HG02763 (cell line): ENCODE measurements at regions not wholly inside any gene's neighbourhood (a gene's known extent, or its start where the extent isn't known, plus 50 kb on each side); places are given as distances from the start of the nearest gene placed in this dataset.
"Not testable (repeated sequence)": the region's sequence is repeated elsewhere in the genome, so short reads cannot be mapped to it uniquely, and the experiment has no call there.

Experiments
- ATAC-seq: cut with Tn5 transposase; IDR thresholded peaks from one replicate; pipeline ENCODE4 v1.9.1; 2021; ENCODE audit warnings: mild to moderate bottlenecking, moderate library complexity; ENCODE audit not compliant: unreplicated experiment

DNA sequence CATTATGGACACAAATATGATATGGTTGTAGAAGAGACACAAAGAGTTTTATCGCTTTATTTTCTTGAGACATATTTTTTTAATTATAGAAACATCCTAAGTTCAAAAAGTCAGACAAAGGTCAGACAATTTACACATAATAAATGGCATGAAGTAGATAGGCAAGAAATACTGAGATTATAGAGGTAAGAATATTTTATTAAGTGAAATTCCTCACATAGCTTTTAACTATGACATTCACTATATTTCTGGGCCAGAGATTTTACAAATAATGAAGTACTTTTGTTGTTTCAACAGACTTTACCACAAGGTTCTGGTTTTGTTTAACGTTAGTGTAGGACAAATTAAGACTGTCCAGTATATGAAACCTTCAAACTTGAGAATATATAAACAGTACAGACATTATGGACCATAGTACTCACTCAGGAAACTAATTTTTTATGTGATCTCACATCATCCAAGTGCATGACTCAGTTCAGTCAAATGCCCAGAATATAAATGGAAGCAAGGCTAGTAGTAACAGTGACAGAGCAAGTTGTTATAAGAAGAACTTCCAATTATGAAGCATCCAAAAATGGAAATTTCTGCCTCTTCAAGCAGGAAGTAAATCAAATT is 394.8 kb downstream of the KCNJ2 start:
- ATAC-seq = no peak

DNA sequence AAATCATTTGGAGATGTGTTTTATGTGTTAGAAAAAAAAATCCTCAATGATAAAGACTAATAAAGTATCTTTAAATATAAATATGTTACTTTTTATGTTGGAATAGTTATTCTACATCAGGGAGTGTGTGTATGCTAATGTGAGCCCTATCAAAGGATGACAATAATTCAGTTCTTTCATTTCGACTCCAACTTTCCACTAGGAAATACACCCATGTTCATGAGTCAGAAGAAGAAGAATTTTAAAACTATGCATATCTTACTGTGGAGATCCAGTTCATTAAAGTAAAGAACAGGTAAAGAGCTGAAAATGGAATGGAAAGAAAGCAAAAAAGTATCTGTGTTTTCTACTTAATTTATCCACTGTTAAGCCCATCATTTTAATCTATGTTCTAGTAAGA is 399.8 kb downstream of the KCNJ2 start:
- no peak for ATAC-seq

DNA sequence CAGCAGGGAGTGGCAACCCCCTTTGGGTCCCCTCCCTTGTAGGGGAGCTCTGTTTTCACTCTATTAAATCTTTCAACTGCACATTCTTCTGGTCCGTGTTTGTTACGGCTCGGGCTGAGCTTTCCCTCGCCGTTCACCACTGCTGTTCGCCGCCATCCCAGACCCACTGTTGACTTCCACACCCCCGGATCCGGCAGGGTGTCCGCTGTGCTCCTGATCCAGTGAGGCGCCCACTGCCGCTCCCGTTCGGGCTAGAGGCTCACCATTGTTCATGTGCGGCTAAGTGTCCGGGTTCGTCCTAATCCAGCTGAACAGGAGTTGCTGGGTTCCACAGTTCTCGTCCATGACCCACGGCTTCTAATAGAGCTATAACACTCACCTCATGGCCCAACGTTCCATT is 408.1 kb downstream of the KCNJ2 start:
- no peak for ATAC-seq

DNA sequence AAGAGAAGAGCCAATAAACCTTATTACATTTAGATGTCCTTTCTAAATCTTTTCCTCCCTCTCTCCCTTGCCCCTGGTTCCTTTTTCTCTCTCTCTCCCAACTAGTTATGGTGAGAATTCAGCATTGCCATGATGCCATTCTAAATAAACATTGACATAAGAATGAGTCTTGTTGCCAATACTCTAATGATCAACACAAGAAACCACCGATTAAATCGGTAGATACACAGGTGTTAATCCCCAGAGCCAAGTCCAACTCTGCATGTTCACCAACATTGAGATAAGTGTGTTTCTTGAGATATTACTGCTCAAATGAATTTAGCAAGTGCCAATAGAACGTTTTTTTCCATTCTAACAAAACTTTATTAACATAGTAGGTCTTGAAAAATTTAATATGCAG is 412.1 kb downstream of the KCNJ2 start:
- no peak for ATAC-seq

DNA sequence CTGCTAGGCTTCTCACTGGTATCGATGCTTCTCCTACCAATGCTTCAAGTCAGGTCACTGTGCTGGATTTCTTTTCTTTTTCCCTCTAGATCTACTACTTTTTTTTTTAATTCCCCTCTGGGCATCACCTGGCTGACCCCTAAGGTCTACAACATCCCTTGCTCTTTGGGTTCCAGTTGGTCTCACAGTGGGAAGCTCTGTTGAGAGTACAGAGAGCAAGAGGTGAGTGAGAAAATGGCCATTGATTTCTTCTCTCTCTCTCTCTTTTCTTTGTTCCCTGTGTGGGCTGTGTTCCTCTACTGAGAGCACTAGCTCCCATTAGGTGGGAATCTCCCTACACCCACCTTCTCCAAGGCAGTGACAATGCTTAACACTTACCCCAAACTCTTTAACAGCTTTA is 413.4 kb downstream of the KCNJ2 start:
- ATAC-seq = no peak

DNA sequence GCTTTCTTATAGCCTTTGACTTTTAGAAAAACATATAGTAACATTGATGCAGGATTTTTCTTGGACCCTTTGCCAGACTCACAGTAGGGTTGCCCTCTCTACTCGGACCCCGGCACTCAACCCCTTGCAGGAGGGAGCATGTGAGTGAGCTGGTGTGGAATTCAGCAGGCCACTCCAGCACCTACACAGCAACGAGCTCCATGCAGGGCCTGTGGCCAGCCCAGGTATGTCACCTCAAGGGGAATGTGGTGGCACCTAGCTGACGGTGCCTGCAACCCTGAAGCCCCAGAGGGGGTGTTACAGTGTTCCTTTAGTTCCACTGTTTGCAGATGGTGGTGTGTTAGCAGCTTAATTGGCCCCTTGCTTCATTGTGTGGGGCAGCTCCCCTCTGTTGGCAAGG is 414.9 kb downstream of the KCNJ2 start:
- no peak for ATAC-seq

DNA sequence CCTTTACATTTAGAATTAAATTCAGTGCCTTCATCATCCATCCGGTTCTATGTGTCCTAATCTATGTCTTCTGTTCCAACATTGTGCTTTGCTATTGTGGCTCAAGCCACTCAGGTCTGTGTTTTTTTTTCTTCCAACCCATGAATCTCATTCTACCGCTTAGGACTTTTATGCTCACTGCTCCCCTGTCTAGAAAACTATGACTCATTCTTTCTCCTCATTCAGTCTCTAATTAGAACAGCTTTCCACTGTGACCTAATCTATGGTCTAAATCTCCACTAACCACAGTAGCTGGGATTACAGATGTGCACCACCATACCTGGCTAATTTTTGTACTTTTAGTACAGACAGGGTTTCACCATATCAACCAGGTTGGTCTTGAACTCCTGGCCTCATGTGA is 418.7 kb downstream of the KCNJ2 start:
- no peak for ATAC-seq

DNA sequence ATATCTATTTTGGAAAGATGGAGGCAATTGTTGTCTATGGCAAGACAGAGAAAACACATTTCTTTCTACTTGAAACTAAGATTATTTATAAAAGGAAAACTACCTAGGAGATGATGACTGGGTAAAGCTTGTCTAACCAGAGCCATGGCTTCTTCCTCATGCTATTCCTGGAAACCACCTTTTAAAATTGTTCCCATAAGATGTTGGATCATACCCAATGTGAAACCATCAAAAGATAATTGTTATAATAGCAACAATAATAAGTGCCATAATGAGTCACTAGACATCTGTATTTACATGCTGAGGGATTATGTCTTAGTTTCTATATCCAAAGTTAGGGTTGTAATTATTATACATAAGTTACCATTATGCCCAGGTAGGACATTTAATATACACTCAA is 428.4 kb downstream of the KCNJ2 start:
- no peak for ATAC-seq

DNA sequence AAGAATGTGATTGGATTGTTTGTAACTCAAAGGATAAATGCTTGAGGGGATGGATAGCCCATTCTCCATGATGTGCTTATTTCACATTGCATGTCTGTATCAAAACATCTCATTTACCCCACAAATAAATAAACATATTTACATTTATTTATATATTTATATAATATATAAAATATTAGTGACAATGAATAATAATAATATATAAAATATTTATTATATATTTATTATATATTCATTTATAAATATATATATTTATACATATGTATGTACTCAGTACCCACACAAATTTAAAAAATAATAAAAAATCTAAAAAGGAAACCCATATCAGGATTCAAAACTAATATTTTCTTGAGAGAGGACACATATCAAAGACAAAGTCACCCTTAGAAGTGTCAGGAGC is 429.9 kb downstream of the KCNJ2 start:
- no peak for ATAC-seq

DNA sequence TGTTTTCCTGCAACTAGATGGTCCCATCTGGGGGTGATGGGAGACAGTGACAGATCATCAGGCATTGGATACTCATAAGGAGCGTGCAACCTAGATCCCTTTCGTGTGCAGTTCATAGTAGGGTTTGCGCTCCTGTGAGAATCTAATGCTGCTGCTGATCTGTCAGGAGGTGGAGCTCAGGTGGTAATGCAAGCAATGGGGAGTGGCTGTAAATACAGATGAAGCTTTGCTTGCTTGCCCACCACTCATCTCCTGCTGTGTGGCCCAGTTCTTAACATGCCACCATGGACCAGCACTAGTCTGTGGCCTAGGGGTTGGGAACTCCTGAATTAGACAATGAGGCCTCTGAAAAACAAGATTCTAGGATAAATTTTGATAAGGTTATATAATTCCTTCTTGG is 430.6 kb downstream of the KCNJ2 start:
- ATAC-seq = not testable (repeated sequence)

DNA sequence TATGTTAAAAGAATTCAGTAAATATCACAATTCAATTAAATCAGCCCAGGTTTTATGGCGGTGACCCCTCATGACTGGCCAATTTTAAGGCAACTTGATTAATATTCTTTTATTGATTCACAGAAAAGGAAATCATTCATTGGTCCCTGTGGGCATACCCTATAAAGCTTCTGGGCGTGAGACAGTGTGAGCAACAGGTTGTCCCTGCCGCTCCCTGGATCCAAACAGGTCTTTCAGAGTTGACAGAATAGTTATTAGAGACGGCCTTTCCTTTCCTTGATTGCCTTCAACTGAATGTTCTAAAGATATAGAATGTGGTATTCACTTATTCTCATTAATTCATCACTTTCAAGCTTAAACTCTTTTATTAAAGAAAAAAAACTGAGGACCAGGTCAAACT is 433.9 kb downstream of the KCNJ2 start:
- no peak for ATAC-seq

DNA sequence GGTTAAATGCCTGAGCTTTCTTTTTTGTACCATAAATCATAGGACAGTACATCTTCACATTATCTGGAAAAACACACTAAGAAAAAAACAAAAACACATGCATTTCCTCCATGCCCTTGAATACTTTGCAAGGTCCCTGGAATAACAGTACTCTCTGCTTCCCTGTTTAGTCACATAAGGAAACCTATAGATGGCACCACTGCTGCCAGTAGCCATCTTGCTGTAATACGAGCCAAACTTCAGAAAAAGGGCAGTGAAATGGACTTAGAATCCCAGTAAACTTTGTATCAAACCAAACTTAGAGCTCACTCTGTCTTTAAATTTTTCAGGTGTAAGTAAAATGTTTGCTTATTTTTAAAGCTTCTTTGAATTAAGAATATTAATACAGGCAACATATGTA is 435.5 kb downstream of the KCNJ2 start:
- ATAC-seq = no peak

DNA sequence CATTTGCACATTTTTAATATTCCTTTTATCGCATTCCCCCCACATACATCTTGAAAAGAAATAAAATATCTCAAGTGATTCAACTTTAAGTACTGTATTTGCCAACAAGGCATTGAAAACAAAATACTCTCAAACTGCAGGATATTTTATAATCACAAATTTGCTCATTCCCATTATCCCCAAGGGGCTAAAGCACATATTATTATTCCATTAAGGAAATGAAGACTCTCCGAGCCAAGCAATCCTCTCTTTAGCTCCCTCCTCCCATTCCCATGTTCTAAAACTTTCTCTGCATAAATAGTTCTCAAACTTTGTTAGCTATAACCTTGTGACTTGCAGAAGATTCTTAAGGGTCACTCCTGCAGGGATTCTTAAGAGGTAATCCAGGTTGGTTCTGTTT is 436.8 kb downstream of the KCNJ2 start:
- no peak for ATAC-seq

DNA sequence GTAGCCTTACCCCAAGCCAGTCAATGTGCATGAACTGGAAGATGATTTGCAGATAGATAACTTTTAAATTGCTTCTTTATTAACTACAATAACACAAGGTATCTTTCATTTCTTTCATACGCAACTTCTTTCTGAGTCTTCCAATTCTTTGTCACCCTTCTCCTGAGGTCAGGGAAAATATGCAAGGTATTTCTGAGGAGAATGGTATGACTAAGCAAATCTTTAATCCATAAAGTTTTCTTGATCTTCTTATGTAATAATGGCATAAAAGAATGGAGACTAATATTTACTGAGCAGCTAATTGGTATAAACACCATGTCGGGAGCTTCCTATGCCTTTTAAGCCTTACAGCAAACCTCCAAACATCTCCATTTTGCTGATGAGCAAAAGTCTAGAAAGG is 438.9 kb downstream of the KCNJ2 start:
- ATAC-seq = no peak

DNA sequence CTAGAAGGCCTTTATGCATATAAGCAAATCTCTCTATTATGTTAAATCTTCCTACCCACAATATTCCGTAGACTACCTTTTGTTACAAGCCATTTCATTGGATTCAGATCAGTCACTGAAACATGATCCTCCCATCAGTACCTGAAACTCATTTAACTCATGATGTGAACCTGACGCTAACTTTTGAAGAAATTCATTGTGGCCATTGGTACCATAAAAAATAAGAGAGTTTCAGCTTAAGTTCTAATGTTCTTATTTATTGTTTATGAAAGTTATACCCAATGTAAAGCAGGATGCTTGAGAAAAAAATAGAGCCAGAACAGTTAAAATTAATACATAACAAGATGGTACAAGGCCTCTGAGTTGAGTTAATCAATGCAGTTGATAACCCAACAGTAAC is 439.6 kb downstream of the KCNJ2 start:
- ATAC-seq = no peak

DNA sequence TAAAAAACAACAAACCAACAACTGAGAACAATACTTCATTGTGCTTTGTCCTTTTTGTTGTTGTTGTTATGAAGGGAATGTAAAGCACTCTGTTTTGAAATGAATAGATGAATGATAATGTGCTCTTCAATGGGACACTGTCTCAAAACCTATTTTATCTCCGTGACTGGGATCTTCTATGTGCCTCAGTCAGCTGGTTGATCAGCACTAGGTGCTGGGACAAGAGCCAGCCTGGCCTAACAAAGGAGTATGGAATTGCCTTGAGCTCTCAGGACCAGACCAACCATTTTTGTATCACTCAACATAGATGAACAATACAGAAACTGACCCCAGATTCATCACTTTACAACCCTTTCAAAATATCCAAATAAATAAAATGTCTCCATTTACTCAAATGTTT is 440.2 kb downstream of the KCNJ2 start:
- no peak for ATAC-seq

DNA sequence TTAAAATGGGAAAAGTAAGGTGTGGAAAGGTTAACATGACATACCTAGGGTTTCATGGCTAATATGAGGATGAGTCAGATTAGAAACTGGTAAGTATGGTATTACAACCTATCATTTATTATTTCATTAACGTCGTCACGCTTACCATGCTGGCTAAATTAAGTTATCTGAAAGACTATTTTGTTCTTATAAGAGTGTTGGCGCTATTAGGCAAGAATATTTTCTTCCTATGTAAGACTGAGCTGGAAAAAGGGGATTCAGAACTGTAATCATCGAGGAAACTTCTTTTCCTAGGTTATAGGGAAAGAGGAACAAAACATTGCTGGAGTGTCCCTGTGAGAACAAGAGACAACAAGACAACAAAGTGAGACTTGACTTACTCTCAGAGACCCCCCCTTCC is 440.8 kb downstream of the KCNJ2 start:
- ATAC-seq = no peak

DNA sequence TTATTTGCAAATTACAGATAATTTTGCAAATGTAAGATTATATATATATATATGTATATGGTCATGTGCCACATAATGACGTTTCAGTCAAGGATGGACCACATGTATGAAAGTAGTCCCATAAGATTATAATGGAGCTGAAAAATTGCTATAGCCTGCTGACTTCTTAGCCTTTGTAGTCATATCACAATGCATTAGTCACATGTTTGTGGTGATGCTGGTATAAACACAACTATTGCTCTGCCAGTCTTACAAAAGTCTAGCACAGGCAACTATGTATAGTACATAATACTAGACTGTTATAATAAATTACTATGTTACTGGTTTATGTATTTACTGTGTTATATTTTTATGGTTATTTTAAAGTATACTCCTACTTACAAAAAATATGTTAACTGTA is 444.3 kb downstream of the KCNJ2 start:
- no peak for ATAC-seq

DNA sequence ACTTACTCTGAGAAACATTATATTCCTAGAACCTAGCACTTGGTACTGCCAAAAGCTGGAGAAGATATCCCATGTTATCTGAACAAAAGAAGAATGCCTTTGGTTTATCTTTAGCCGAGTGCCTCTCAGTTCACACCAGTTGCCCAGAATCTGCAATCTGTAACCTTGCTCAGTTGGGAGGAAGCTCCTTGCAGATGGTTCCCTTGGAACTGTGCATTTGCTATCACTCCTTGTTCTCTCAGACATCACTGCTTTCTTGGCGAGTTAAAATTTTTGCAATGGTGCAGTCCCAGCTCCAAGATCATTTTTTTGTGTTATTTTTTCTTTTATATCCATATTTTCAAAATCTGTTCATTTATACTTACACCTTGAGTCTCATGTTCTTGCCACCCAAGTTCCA is 446.5 kb downstream of the KCNJ2 start:
- no peak for ATAC-seq

DNA sequence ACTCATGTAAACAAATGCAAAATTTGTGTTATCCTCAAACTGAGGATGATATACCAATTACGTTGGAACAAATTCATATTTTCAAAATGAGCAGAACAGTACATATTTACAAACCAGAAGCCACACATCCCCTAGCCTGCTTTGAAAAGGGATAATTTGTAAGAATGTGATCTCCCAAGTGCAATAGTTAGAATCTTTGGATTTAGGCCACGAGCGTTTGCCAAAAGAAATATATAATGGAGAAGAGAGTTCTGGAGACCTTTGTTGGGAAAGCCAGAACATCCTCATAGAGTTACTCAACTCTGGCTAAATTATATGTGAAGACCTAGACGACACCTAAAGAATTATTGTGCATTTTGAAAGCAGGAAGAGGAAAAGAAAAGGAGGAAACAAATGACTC is 449.3 kb downstream of the KCNJ2 start:
- ATAC-seq = no peak

DNA sequence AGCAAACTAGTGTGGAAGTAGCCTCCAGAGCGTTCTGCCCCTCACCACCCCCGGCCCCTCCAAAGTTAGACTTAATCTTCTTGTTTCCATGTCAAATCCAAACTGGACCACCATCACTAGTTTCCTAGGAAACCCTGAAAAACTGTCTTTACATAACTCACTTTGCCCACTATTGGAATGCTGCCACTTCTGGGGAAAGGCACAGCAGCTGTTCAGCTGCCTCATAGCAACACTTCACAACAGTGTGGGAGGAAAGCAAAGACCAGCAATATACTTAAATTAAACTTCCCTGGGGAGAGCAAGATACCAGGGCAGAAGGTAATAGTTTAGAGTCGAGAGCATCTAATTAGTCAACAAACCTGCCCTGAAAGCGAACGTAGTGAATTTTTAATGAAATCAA is 452.2 kb downstream of the KCNJ2 start:
- no peak for ATAC-seq

DNA sequence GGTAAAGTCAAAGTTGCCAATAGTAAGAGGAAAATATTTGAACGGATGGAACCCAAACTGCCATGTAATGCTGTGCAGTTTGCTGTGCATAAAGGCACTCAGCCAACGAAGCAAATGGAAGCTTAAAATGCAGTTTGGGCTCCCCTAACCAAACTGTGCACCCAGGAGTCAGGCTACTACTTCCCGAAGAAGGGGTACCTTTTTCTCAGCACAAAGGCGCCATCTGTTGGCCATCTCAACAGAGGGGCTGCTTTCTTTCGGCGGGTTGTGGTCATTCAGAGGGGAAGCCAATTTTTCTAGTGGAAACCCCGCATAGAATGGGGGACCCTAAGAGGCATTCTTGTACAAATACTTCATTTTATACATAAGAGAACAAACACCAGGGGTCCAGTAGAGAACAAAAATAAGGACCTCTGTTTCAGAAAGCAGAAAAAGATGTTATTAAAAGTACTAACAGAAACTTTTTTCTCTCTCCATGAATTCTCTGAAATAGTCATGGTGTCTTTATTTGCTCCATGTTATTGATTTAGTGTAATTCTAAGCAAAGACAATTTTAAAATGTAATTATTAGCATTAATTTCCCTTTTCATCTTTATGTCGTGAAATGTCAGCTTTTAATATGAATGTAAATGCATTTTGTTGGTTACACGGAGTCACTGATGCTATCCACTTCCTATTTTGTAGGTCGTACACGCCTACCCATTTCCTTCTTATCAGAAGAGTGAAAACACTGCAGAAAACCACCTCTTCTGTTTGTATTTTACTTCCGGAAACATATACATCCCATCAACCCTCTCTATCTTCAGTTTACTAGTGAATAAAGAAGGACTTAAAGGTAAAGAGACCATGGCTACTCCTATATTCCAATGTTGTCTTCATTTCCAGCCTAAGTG is 453.3 kb downstream of the KCNJ2 start:
- ATAC-seq = no peak

DNA sequence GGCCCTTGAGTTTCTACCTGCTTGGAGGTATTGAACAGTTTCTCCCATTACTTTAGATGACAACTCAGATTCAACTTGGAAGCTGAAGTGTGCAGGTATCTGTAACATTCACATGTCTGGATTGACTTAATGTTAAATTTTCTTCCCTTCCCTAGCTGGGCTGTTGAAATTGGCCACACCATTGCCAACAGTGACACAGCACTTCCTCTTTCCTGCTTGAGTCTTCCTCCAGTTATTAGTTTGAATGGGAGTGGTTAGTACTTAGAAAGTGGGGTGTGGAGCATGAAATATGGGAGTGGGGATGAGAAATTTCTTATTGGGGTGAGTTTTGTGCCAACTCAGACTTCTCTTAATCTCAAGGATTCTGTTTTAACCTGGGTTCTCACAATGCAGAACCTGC is 454.9 kb downstream of the KCNJ2 start:
- no peak for ATAC-seq
